NOMO-1 treated with DMSO at 0.1 percent for 48 hours (cell line): ENCODE measurements at regions not wholly inside any gene's neighbourhood (a gene's known extent, or its start where the extent isn't known, plus 50 kb on each side); places are given as distances from the start of the nearest gene placed in this dataset.
"Not testable (repeated sequence)": the region's sequence is repeated elsewhere in the genome, so short reads cannot be mapped to it uniquely, and the experiment has no call there.

ENCODE experiments used
- DNase-seq: peaks from one replicate; lab custom pipeline; 2025; ENCODE audit not compliant: unreplicated experiment; lab: John Stamatoyannopoulos, UW

DNA sequence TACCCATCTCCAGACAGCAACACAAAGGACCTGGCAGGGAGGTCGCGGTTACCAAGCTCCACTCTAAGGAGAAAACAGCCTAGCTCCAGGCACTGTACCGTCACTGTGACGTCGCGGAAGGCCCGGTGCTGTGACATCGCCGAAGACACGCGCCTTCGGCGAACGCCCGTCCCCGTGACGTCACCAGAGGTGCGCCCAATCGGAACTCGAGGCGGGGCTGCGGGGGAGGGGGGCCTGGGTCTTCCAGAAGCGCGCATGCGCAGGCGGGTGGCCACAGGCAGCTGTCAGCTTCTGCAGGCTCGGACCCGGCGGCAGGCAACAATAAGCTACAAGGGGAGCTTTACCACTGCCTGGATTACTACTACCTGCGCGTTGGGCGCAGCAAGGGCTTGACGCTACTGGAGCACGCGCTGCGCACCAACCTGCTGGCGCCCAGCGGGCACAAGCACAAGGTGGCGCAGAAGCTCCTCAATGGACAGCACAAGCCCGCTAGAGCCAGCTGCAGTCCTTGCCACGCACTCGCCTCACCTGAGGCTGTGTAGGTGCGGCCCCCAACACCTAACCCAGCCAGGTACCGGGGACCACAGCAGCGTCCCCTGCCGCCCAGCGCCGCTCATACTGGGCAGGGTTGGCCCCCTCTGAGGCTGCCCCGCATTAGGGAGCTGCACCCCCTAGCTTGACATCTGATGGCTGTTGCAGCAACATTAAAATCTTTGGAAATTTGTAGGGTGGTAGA is 208.4 kb downstream of the TPST1 start:
- no peak for DNase-seq

DNA sequence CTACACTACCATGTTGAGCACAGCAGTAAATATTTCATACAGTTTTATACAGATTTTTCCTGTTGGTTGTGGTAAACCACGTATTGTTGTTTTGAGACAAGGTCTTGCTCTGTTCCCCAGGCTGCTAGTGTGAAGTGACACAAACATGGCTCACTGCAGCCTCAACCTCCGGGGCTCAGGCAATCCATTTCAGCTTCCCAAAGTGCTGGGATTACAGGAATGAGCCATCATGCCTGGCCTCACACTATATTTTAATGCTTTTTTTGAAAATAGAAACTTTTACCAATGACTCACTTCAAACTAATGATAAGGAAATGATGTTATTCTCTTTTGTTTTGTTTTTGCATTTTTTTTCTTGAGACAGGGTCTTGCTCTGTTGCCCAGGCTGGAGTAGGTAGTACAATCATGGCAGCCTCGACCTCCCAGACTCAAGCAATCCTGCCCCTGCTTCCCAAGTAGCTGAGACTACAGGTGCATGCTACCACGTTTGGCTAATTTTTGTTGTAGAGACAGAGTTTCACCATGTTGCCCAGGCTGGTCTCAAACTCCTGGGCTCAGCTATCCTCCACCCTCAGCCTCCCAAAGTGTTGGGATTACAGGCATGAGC is 210.6 kb downstream of the TPST1 start:
- no peak for DNase-seq

DNA sequence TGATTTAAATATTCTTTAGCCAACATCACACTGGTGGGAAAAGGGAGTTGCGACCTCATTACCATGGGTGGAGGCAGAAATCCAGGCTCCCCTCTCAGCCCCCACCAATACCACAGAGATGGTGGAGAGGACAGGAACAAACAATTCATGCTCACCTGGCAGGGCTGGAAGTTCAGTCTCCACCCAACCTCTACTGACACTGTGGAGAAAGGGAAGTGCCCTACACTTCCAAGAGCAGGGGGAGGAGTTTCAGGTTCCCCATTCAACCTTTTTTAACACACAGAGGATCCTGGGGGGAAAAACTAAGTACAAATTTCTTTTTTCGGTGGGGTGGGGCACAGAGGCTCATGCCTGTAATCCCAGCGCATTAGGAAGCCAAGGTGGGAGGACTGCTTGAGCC is 210.1 kb upstream of the KCTD7 start:
- DNase-seq: no peak

DNA sequence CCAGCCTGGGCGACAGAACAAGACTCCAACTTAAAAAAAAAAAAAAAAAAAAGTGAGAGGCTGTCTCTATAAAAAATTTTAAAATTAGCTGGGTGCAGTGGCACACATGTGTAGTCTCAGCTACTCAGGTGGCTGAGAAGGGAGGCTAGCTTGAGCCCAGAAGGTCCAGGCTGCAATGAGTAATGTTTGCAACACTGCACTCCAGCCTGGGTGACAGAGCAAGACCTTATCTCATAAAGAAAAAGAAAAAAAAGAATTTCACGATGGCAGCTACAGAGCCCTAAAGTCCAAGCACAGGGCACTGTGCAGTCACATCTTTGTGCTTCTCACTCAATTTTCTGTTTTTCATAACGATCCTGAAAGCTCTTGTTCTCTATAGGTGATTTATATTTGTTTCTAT is 209.5 kb upstream of the KCTD7 start:
- no peak for DNase-seq

DNA sequence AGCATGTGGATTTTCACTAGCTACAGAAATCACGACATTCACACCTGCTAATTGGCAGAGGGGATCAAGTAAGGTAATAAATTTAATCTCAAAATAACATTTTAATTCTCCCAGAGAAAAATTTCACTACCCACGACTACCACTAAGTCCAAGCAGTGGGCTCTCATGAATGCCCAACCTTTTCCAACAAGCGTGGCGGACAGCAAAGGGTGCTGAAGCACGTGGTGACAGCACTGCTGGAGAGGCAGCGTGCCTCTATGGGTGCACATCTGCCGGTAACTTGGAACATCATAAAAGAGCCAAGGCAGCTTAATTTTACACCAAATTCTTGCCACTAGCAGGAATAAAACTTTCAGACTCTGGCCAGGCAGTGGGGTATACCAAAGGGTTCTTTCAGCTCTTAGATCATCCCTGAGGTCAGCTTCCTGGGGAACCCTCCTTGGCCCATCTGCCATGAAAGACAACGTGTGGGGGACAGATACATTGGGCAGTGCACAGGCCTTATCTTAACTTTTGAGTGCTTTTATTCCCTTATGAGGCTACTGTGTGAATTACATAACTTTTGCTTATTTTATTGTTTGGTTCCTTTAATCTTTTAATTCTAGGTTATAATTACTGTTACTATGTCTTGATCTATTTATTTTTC is 206.7 kb upstream of the KCTD7 start:
- DNase-seq: no peak

DNA sequence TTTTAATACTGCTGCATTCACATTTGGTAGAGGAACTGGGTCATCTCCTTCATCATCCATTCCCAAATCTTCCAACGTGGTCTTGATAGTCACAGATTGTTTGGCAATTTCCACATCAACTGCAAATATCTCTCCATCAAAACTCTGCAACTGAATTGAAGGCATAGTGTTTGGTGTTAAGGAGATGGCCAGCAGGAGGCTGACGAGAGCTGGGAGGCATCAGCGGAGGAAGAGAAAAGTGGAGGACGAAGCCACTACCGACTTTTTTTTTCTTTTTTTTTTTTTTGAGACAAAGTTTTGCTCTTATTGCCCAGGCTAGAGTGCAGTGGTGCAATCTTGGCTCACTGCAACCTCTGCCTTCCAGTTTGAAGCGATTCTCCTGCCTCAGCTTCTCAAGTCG is 205.0 kb upstream of the KCTD7 start:
- DNase-seq: no peak

DNA sequence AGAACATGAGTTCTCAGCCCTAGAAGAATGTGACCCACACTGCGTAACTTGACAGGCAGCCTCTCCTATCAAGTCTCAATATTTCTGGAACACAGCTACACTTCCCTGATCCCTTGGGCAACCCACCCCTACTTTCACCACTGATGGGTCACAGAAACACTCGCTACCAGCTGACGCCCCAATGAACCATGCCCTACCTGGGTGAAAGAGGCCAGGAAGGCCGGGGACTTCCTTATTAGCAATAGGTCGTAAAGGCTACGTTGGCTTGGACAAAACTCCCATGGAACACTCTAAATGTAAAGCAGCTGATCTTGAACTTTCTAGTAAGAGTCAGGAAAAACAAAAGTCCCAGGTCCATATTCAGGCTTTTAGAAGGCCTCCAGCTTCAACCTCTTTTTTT is 202.3 kb upstream of the KCTD7 start:
- no peak for DNase-seq

DNA sequence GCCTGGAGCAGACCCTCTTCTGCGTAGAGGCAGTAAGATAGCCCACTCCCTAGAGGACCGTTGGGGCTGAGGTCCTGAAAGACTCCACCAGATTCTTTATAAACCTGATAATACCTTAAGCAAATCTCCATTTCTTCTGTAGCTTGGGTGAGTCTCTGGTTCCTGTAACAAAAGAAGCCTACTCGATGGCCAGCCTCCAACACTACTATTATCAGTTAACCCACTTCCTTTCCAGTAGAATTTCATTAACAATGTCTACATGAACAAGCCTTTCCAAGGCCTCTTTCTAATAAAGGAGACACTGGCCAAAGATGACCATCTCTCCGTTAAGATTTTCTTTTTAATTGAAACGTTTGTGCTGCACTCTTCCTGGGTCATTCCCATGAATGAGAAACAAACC is 201.7 kb upstream of the KCTD7 start:
- DNase-seq: no peak

DNA sequence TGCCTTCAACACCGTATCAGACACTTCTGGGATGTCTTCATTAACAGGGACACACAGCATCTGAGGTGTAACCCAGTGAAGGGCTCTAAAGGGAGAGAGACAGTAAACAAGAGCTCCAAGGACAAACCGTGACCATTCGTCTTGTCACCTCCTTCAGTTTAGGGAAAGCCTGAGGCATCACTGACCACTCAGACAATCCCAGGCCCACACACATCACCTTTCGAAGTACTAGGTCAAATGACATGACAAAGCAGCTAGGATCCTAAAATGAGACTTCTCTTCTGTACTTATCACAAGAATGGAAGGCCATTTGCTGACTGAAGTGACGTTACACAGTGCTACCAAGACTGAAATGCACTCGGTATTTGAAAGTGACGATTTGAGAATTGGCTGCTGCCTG is 200.7 kb upstream of the KCTD7 start:
- DNase-seq: no peak

DNA sequence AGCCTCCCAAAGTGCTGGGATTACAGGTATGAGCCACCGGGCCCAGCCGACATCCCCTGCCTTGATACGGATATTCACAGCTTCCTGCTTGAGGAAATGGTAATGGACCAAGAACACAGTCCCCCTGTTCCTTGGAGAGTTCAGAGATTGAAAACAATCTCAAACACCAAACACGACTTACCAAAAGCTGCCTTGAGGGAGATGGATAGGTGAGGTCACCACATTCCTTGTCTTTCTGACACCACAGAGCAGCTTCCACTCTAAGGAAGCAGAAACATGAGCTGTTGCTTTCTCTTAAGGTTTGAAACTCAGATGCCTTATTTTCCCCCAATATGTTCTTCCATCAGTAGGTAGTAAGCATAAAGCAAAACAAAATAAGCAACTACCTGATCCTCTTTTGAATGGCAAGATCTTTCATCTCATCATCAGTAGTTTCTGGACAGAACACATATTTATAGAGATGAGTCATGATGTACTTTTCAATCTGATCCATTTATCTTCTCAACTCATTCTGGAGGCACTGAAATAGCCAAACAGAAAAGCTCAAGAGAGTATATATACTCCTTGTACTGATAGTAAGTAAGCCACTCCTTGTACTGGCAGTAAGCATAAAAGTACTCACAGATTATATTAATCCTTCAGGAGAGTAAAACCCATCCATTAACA is 199.1 kb upstream of the KCTD7 start:
- no peak for DNase-seq

DNA sequence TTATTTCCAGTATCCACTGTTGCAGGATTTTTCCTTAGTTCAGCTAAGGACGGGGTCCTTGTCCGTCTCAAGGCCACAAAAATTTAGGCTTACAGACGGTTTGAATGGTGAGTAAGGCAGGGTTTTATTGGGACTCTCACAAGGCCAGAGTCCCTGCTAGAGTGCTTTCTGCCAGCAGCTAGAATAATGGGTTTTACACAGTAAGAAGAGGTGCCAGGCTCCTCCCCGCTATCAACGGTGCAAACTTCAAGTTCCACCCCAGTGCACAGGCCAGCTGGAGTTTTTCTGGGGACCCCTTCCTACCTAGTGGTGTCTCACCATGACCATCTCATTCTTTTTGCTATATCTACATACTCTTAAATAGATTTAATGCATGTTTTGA is 198.5 kb upstream of the KCTD7 start:
- DNase-seq: no peak

DNA sequence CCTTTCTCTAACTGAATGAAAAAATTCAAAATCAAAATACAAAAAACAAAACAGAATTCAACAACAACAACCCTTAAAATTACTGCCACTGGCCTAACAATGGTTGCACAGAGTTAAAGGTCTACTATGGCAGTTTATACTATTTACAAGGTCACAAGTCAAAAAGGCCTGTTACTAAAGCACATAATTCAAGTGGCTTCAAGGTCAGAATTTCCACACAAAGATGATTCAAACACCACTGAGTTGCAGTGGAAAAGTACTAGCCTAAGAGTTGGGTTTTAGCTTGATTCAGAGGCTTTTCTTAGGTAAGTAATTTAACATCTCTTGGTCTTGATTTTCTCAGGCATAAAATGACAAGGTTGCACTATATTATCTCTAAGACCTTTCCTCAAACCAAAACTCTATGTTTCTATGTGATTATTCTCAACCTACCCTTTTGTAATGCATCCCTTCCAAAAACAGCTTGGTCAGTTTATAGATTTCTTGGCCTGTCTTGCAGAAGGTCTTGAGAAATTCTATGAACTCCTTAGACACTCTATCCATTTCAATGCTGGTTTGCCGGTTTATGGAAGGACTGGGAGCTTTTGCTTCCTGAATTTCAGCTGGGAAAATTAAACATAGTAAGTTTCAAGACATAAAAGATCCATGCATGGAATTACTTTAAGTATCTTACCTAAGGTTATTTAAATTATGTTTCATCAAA is 189.8 kb upstream of the KCTD7 start:
- DNase-seq: not testable (repeated sequence)

DNA sequence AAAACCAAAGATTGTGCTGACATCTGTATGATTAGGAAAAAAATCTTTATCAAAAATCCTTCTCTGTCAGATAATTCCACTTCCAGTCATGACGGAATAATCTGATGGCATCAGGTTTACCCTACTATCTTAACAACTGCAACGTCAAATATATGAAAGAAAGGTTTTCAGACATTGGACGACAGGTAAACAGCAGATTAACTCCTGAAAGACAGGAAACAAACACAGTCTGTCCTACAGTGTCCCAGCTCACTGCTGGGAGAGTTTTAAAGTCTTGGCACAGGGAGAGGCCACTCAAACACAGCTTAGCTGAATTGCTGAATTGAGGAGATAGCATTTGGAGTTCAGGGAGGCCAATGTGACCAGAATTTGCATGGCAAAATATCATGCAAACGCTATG is 186.3 kb upstream of the KCTD7 start:
- DNase-seq: no peak

DNA sequence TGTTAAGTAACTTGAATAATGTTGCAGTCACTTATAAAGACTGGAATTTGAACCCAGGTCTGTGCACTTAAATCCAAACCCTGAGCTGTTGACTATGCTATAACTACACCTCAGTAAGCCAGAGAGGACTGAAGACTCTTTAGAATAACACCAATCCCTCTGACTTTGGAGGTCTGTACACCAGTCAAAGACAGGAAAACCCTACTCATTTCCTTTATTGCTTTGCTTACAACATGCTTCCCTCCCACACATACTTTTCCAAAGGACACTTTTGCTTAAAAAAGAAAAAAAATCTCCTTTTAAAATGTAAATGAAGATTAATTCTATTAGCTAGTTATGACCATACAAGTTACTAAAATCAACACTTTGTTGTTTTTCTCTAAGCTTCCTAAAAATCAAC is 184.7 kb upstream of the KCTD7 start:
- DNase-seq: no peak

DNA sequence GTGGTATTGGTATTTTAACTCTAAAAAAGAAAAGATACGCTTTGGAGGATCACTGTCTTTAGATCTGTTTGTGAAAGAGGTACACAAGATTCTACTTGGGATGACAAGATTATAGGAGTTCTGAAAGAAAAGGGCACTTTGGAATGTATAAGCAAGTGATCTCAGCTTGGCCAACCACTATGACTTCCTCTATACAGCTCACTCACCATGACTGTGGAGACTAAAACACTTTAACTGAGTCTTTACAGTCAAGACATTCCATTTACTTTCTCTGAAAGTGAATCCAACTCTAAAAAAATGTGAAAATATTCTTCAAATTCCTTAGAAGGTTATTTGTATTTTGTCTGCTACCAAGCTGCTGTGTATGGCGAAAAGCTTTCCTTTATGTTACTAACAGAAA is 181.7 kb upstream of the KCTD7 start:
- DNase-seq: not testable (repeated sequence)

DNA sequence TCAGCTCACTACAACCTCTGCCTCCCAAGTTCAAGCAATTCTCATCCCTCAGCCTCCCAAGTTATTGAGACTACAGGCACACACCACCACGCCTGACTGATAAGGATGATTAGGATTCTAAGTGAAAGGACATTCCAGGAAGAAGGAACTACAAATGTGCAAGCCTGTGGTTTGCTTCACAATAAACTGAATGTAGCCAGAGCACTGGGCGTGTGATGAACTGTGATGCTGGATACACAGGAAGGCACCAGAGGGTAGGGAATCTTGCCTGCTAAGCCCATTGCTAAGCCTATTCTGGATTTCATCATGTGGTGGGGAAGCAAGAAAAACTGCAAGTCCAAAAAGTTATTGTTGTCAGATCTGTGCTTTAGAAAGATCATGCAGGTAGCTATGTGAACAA is 177.9 kb upstream of the KCTD7 start:
- DNase-seq: not testable (repeated sequence)

DNA sequence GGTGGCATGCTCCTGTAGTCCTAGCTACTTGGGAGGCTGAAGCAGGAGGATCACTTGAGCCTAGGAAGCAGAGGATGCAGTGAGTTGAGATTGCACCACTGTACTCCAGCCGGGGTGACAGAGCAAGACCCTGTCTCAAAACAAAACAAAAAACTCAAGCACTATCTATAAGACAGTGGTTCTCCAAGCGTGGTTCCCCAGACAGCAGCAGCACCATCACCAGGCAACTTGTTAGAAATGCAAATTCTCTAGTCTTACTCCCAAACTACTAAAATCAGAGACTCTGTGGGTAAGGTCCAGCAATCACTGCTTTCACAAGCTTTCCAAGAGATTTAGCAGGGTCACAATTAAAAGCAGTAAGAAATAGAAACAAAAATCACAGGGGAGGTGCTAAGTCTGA is 177.0 kb upstream of the KCTD7 start:
- not testable (repeated sequence) for DNase-seq

DNA sequence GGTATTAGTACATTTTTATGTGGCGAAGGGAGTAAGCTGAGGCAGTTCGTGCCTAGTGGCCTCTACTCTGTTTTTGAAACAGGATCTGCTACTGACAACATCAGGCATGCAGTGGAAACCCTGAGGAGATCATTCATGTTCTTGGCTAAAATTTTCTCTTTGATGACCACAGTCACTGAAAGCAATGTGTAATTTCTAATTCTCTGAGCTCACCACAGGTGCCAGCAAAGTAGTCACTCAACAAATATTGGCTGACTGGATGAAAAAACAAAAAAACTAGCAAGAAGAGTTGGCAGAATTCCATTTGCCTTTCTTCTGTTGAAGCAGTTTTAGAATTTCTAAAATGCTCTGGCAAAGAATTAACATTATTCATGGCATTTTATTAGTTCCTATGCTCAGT is 176.5 kb upstream of the KCTD7 start:
- no peak for DNase-seq

DNA sequence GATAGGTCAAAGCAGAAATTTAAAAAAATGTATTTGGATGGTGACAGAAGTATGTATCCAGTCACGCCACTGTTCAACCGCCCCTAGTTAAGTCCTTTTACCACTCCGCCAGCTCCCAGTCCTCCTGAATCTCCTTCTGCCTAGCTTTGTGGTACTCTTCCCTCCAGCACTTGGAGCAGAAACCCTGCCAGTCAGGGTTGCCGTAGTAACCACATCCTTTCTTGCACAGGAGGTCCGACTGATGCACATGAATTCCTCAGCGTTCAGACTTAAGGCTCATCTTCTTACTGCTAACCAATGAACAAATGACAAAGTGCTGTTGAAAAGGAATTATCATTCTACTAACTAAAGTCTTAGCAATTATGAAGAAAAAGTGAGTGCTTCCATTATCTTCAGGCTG is 175.3 kb upstream of the KCTD7 start:
- no peak for DNase-seq

DNA sequence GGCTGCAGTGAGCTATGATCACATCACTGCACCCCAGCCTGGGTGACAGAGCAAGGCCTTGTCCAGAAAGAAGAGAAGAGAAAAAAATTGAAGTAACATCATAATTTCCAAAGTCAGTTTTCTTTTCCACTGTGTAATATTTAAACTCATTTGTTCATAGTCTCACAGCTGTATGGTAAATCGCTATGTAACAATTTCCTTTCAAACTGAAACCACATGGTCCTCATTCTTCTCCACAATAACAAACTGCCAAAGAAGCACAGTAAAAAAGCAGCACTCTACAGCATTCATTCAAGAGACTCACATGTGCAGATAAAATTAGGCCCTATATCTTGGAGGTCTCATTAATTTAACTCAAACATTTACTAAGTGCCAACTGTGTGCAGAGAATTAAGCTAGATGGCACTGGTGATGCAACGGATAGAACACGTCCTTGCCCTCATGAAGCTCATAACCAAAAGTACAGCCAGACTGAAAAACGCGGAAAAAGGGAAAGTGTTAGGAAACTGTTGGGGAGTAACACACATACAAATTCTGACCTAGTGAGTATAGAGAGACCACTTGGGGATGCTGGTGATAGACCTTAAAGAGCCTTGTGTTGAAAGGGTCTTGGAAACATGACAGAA is 174.0 kb upstream of the KCTD7 start:
- no peak for DNase-seq

DNA sequence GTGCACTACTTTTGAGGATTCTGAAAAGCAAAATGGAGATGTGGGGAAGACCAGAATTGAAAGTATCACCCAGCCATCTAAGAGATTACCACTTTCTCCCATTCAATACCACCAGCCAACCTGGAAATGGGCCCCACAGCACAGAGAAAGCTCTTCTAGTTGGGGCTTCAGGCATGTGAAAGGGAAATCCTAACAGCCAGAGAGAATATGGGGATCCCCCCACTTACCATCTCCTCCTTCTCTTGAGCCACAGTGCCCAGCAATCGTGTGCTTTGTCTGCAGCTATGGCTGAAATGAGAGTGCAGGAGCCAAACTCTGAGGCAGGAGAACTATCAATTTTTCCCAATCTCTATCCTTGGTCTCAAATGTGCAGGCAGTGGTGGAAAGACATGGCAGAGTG is 173.2 kb upstream of the KCTD7 start:
- not testable (repeated sequence) for DNase-seq
